Activated CD4-positive, alpha-beta T cell treated with anti-CD3 and anti-CD28 coated beads, Interleukin-2, amount 50 U/mL, for 24 hours (primary cell): ENCODE measurements at regions not wholly inside any gene's neighbourhood (a gene's known extent, or its start where the extent isn't known, plus 50 kb on each side); places are given as distances from the start of the nearest gene placed in this dataset.

Source experiments
- DNase-seq, 2 donors: peaks; one replicate each; pipeline ENCODE4 v3.0.0-alpha.2; 2020; ENCODE audit warnings: low read depth in 1 of 2, low spot score in 1 of 2

GRCh38 chr18:77820472-77820871, 570.8 kb downstream of the GALR1 start:
- DNase-seq: no peak

- DNase-seq: no peak
These were observed 572.2 kb downstream of the GALR1 start for GRCh38 chr18:77821892-77822291.

- DNase-seq: no peak
These were observed 573.0 kb downstream of the GALR1 start for GRCh38 chr18:77822632-77823031.

GRCh38 chr18:77833807-77834206, 584.2 kb downstream of the GALR1 start:
- DNase-seq: no peak

- no peak for DNase-seq
These were observed 602.2 kb downstream of the GALR1 start for GRCh38 chr18:77851802-77852201.

- no peak for DNase-seq
These were observed 604.2 kb downstream of the GALR1 start for GRCh38 chr18:77853859-77854258.

GRCh38 chr18:77857678-77858655, 608.3 kb downstream of the GALR1 start:
- DNase-seq: no peak

GRCh38 chr18:77859634-77860033, 610.0 kb downstream of the GALR1 start:
- no peak for DNase-seq

GRCh38 chr18:77862066-77862757, 612.6 kb downstream of the GALR1 start:
- DNase-seq: no peak

GRCh38 chr18:77865853-77866252, 616.2 kb downstream of the GALR1 start:
- DNase-seq: no peak

- DNase-seq: no peak
These were observed 616.7 kb downstream of the GALR1 start for GRCh38 chr18:77866351-77866750.

- DNase-seq: no peak
These were observed 620.6 kb downstream of the GALR1 start for GRCh38 chr18:77870199-77870598.

GRCh38 chr18:77870894-77871293, 621.2 kb downstream of the GALR1 start:
- DNase-seq: no peak

- no peak for DNase-seq
These were observed 622.5 kb downstream of the GALR1 start for GRCh38 chr18:77872166-77872565.

GRCh38 chr18:77876319-77876865, 626.7 kb downstream of the GALR1 start:
- no peak for DNase-seq

- no peak for DNase-seq
These were observed 630.2 kb downstream of the GALR1 start for GRCh38 chr18:77879829-77880228.

GRCh38 chr18:77884454-77884853, 634.8 kb downstream of the GALR1 start:
- no peak for DNase-seq

GRCh38 chr18:77894060-77894459, 644.4 kb downstream of the GALR1 start:
- no peak for DNase-seq

GRCh38 chr18:77895250-77895649, 645.6 kb downstream of the GALR1 start:
- DNase-seq: no peak

- no peak for DNase-seq
These were observed 647.1 kb downstream of the GALR1 start for GRCh38 chr18:77896586-77897252.

GRCh38 chr18:77897606-77898005, 648.0 kb downstream of the GALR1 start:
- DNase-seq: no peak
